Thymus (tissue), 11 donors: ENCODE measurements at regions not wholly inside any gene's neighbourhood (a gene's known extent, or its start where the extent isn't known, plus 50 kb on each side); places are given as distances from the start of the nearest gene placed in this dataset.

Source experiments
- DNase-seq, 9 donors: peaks; one replicate each; pipeline ENCODE4 v3.0.0-alpha.2; 2013; ENCODE audit warnings: low spot score in 9 of 9, low read depth in 6 of 9, missing footprints in 1 of 9
- H3K27ac ChIP-seq, 2 donors: one replicate each; pipeline ENCODE4 v1.5.1; 2013; ENCODE audit warnings: control low read depth in 1 of 2, low read depth in 1 of 2, low read length in 1 of 2, mild to moderate bottlenecking in 1 of 2, moderate library complexity in 1 of 2
- H3K27me3 ChIP-seq, 2 donors: one replicate each; pipeline ENCODE4 v1.5.1; 2013; ENCODE audit warnings: low read length in 1 of 2; ENCODE audit not compliant: control insufficient read depth in 2 of 2, insufficient read depth in 1 of 2
- H3K36me3 ChIP-seq, 2 donors: one replicate each; pipeline ENCODE4 v1.5.1; 2013; ENCODE audit warnings: low read length in 1 of 2, mild to moderate bottlenecking in 1 of 2, moderate library complexity in 1 of 2; ENCODE audit not compliant: control insufficient read depth in 2 of 2, insufficient read depth in 2 of 2
- H3K4me1 ChIP-seq, 2 donors: one replicate each; pipeline ENCODE4 v1.5.1; 2013; ENCODE audit warnings: low read length in 2 of 2; ENCODE audit not compliant: control insufficient read depth in 2 of 2, insufficient read depth in 2 of 2
- H3K4me3 ChIP-seq, 2 donors: one replicate each; pipeline ENCODE4 v1.5.1; 2013; ENCODE audit warnings: low read length in 2 of 2, control low read depth in 1 of 2, mild to moderate bottlenecking in 1 of 2
- H3K9me3 ChIP-seq, 2 donors: one replicate each; pipeline ENCODE4 v1.5.1; 2013; ENCODE audit warnings: low read length in 1 of 2, mild to moderate bottlenecking in 1 of 2; ENCODE audit not compliant: control insufficient read depth in 2 of 2, insufficient read depth in 1 of 2
- whole genome bisulfite sequencing: extraction: QIAGEN DNeasy Blood & Tissue Kit; methylation state at CpG from one replicate; pipeline ENCODE4 v1.1.7; 2013; 5-methylcytosine and 5-hydroxymethylcytosine counted together
- donor health status: healthy.

GRCh38 chr5:102700120-102700831, 54.8 kb upstream of the PAM start:
- no peaks in the 10 kb centered on the region for H3K4me1 ChIP-seq
- H3K27ac ChIP-seq = no peak overlapping the region

GRCh38 chr5:102700916-102701315, 54.2 kb upstream of the PAM start:
- DNase-seq = no peak
- 96% methylated on average over 2 of the region's 2 CpGs for WGBS
- Histone ChIP-seq H3K36me3 (no peaks in the 10 kb centered on the region), H3K9me3 (no peaks in the 10 kb centered on the region), H3K27ac (no peak overlapping the region), H3K4me3 (no peak overlapping the region), H3K27me3 (no peaks in the 10 kb centered on the region), H3K4me1 (no peaks in the 10 kb centered on the region)

More at GRCh38 chr5:102700120-102700831, 54.8 kb upstream of the PAM start:
- H3K36me3 ChIP-seq = no peaks in the 10 kb centered on the region
- H3K4me3 ChIP-seq = no peak overlapping the region
- no peak for DNase-seq
- no peaks in the 10 kb centered on the region for H3K27me3 ChIP-seq
- 99% methylated on average over 1 of the region's 1 CpG for whole genome bisulfite sequencing
- no peaks in the 10 kb centered on the region for H3K9me3 ChIP-seq

- H3K4me3 ChIP-seq = no peak overlapping the region
- H3K4me1 ChIP-seq = no peaks in the 10 kb centered on the region
- H3K9me3 ChIP-seq = no peaks in the 10 kb centered on the region
- H3K36me3 ChIP-seq = no peaks in the 10 kb centered on the region
- no peak overlapping the region for H3K27ac ChIP-seq
- no peak for DNase-seq
- no peaks in the 10 kb centered on the region for H3K27me3 ChIP-seq
Measured at GRCh38 chr5:102701748-102702147, 53.4 kb upstream of the PAM start.
